NB4 (cell line): ENCODE measurements at regions not wholly inside any gene's neighbourhood (a gene's known extent, or its start where the extent isn't known, plus 50 kb on each side); places are given as distances from the start of the nearest gene placed in this dataset.

Source experiments
- POLR2A ChIP-seq: IDR thresholded peaks from 2 replicates; pipeline ENCODE4 v1.6.1; 2011; ENCODE audit warnings: mild to moderate bottlenecking; ENCODE audit not compliant: insufficient read length; ENCODE audit errors: extremely low read depth
- TF ChIP-seq, protein P1 (sequence below): IDR thresholded peaks from one replicate; pipeline ENCODE4 v1.5.1; 2012; ENCODE audit warnings: low read depth, low read length

DNA sequence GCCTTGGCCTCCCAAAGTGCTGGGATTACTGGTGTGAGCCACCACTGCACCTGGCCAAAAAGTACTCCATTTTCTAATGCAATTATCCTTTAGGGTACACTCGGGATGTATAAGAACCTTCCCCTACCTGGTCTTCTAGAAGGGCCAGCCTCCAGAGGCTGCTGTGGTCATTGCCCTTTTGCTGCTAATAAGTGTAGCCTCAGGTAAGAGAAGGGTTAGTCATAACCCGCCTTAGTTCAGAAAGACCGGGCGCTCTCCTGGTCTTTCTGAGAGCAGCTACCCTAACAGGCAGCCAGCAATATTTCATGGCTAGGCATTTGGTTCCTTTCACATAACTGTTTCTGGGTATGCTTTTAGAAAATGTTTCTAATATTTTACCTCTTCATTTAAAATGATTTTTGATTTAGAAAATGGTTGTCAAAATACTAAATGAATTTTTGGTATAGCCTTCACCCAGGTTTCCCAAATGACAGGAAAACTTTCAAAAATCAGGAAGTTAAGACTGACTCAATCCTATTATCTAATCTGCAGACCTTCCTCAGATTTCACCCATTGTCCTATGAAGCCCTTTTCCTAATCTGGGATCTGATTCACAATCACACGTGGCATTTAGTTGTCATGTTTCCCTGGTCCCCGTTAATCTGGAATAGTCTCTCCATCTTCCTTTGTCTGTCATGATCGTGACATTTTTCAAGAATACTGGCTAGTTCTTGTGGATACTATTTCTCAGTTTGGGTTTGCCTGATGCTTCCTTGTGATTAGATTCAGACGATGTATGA lies 479.0 kb downstream of the SIPA1L2 start:
- TF ChIP-seq, protein P1, sequence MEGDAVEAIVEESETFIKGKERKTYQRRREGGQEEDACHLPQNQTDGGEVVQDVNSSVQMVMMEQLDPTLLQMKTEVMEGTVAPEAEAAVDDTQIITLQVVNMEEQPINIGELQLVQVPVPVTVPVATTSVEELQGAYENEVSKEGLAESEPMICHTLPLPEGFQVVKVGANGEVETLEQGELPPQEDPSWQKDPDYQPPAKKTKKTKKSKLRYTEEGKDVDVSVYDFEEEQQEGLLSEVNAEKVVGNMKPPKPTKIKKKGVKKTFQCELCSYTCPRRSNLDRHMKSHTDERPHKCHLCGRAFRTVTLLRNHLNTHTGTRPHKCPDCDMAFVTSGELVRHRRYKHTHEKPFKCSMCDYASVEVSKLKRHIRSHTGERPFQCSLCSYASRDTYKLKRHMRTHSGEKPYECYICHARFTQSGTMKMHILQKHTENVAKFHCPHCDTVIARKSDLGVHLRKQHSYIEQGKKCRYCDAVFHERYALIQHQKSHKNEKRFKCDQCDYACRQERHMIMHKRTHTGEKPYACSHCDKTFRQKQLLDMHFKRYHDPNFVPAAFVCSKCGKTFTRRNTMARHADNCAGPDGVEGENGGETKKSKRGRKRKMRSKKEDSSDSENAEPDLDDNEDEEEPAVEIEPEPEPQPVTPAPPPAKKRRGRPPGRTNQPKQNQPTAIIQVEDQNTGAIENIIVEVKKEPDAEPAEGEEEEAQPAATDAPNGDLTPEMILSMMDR = no peak
- no peak for TF ChIP-seq POLR2A
